Loucy (cell line): ENCODE measurements at regions not wholly inside any gene's neighbourhood (a gene's known extent, or its start where the extent isn't known, plus 50 kb on each side); places are given as distances from the start of the nearest gene placed in this dataset.

ENCODE experiments used
- H2AFZ ChIP-seq: fragments of 200-600 bp; sonication (generic); 2 replicates; pipeline ENCODE4 v1.6.0; 2016; ENCODE audit warnings: antibody characterized with exemption, mild to moderate bottlenecking, low read length, moderate library complexity
- H3F3A ChIP-seq: fragments of 200-600 bp; 2 replicates; pipeline ENCODE4 v1.6.0; 2016; ENCODE audit warnings: antibody characterized with exemption, low read depth, mild to moderate bottlenecking
- H3K27me3 ChIP-seq: fragments of 200-600 bp; sonication (generic); 2 replicates; pipeline ENCODE4 v1.6.1; 2014; ENCODE audit warnings: low read length, mild to moderate bottlenecking; ENCODE audit not compliant: insufficient read depth, poor library complexity, severe bottlenecking
- H3K36me3 ChIP-seq: fragments of 200-600 bp; sonication (generic); 2 replicates; pipeline ENCODE4 v1.6.1; 2016; ENCODE audit warnings: low read length; ENCODE audit not compliant: insufficient read depth
- H3K4me1 ChIP-seq: fragments of 200-600 bp; sonication (generic); 2 replicates; pipeline ENCODE4 v1.5.1; 2014; ENCODE audit warnings: low read length, mild to moderate bottlenecking; ENCODE audit not compliant: insufficient read depth, poor library complexity, severe bottlenecking
- H3K4me2 ChIP-seq: fragments of 200-600 bp; sonication (generic); 2 replicates; pipeline ENCODE4 v1.6.0; 2014; ENCODE audit warnings: antibody characterized with exemption, low read length, low read depth, mild to moderate bottlenecking; ENCODE audit not compliant: poor library complexity, severe bottlenecking
- H3K4me3 ChIP-seq: fragments of 200-600 bp; sonication (generic); 2 replicates; pipeline ENCODE4 v1.5.1; 2014; ENCODE audit warnings: low read length, mild to moderate bottlenecking, mixed read lengths; ENCODE audit not compliant: poor library complexity, severe bottlenecking
- H3K79me2 ChIP-seq: fragments of 200-600 bp; sonication (generic); 2 replicates; pipeline ENCODE4 v1.6.1; 2014; ENCODE audit warnings: low read length; ENCODE audit not compliant: insufficient read depth
- H3K9ac ChIP-seq: fragments of 200-600 bp; sonication (generic); 2 replicates; pipeline ENCODE4 v1.6.0; 2014; ENCODE audit warnings: mild to moderate bottlenecking, low read depth, low read length, moderate library complexity; ENCODE audit not compliant: poor library complexity, severe bottlenecking
- H3K9me2 ChIP-seq: fragments of 200-600 bp; sonication (generic); replicated peaks from 2 replicates; pipeline ENCODE4 v1.6.1; 2016; ENCODE audit warnings: low read depth, low read length, mixed read lengths
- H3K9me3 ChIP-seq: fragments of 200-600 bp; sonication (generic); 2 replicates; pipeline ENCODE4 v1.6.1; 2014; ENCODE audit warnings: mild to moderate bottlenecking, antibody characterized with exemption, low read length, low read depth; ENCODE audit not compliant: insufficient read depth
- H4K20me1 ChIP-seq: fragments of 200-600 bp; sonication (generic); 2 replicates; pipeline ENCODE4 v1.6.0; 2014; ENCODE audit warnings: antibody characterized with exemption, low read length, mild to moderate bottlenecking; ENCODE audit not compliant: insufficient read depth, poor library complexity, severe bottlenecking
- CTCF ChIP-seq: fragments of 200-600 bp; sonication (generic); conservative IDR thresholded peaks from 2 replicates; pipeline ENCODE4 v1.5.1; 2014; ENCODE audit warnings: mild to moderate bottlenecking, antibody characterized with exemption, low read length
- EZH2phosphoT487 ChIP-seq: fragments of 200-600 bp; IDR thresholded peaks from 2 replicates; pipeline ENCODE4 v1.6.1; 2018; ENCODE audit warnings: antibody characterized with exemption, mild to moderate bottlenecking, moderate library complexity, borderline replicate concordance

- Histone ChIP-seq H3K4me3 (no peak overlapping the region), H3F3A (no peaks in the 10 kb centered on the region), H4K20me1 (no peaks in the 10 kb centered on the region), H3K27me3 (no peaks in the 10 kb centered on the region), H3K36me3 (no peaks in the 10 kb centered on the region), H3K4me2 (no peak overlapping the region), H3K79me2 (no peaks in the 10 kb centered on the region), H3K9me2 (no peaks in the 10 kb centered on the region), H2AFZ (no peak overlapping the region), H3K4me1 (no peaks in the 10 kb centered on the region), H3K9me3 (no peaks in the 10 kb centered on the region), H3K9ac (no peak overlapping the region)
- TF ChIP-seq CTCF, result no peak
- TF ChIP-seq EZH2phosphoT487, result no peak
Observed at GRCh38 chr5:143914756-143915155, 102.8 kb downstream of the HMHB1 start.

GRCh38 chr5:143916451-143916850 is 104.5 kb downstream of the HMHB1 start:
- no peak for TF ChIP-seq CTCF
- no peak for TF ChIP-seq EZH2phosphoT487
- no peaks in the 10 kb centered on the region for H3K9me2 ChIP-seq
- H3K4me1 ChIP-seq, result no peaks in the 10 kb centered on the region
- H2AFZ ChIP-seq, result no peak overlapping the region
- H3K79me2 ChIP-seq, result no peaks in the 10 kb centered on the region
- H3K9ac ChIP-seq, result no peak overlapping the region
- H3K9me3 ChIP-seq, result no peaks in the 10 kb centered on the region
- no peaks in the 10 kb centered on the region for H3K36me3 ChIP-seq
- no peak overlapping the region for H3K4me3 ChIP-seq
- H3F3A ChIP-seq, result no peaks in the 10 kb centered on the region
- H3K27me3 ChIP-seq, result no peaks in the 10 kb centered on the region
- no peak overlapping the region for H3K4me2 ChIP-seq
- H4K20me1 ChIP-seq, result no peaks in the 10 kb centered on the region

GRCh38 chr5:143918961-143919360 is 107.0 kb downstream of the HMHB1 start:
- Histone ChIP-seq H3F3A (no peaks in the 10 kb centered on the region), H3K4me2 (no peak overlapping the region), H3K9me3 (no peaks in the 10 kb centered on the region), H3K9me2 (no peaks in the 10 kb centered on the region), H4K20me1 (no peaks in the 10 kb centered on the region), H3K27me3 (no peaks in the 10 kb centered on the region), H3K4me1 (no peaks in the 10 kb centered on the region), H3K9ac (no peak overlapping the region), H3K4me3 (no peak overlapping the region), H3K36me3 (no peaks in the 10 kb centered on the region), H3K79me2 (no peaks in the 10 kb centered on the region), H2AFZ (no peak overlapping the region)
- no peak for TF ChIP-seq CTCF
- no peak for TF ChIP-seq EZH2phosphoT487
